ENCODE measurements at regions not wholly inside any gene's neighbourhood (a gene's known extent, or its start where the extent isn't known, plus 50 kb on each side); places are given as distances from the start of the nearest gene placed in this dataset.

DNA sequence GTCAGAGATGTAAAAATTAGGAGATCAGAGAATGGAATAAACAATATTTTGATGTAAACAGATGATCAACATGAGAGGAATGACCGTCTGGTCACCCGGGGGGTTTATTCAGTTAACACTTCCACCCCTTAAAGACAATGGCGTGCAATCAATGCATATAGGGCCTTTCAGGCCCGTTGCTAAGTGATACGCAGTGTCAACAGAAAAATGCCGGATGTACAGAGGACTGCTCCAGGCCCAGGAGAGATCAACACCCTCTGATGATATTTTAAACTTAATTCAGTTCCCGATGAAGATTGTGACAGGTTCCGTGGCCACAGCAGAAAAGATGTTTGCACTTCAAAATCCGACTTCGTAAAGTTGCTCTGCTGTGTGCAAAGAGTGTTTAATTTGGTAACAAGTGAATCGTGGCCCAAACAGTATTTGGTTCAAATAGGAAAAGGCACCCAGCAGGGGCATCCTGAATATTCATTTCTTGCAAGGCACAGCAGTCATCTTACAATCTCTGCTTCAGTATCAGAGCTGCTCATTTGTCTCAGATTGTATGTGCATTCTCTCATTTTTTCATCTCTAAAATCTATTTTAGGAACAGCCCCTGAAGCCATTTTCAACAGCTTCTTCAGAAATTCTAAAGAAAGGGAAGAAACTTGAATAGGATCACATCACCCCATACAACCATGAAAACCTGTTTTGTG is 72.6 kb downstream of the FOXB1 start:
- H3K4me1 ChIP-seq = no peaks in the 10 kb centered on the region
- no peak overlapping the region for H3K27ac ChIP-seq
- no peaks in the 10 kb centered on the region for H3K9me3 ChIP-seq
- H3K27me3 ChIP-seq = no peaks in the 10 kb centered on the region
- no peaks in the 10 kb centered on the region for H3K36me3 ChIP-seq
- no peak for DNase-seq
- TF ChIP-seq POLR2A (IDR thresholded peaks at IDR 0.05) = no peak
- TF ChIP-seq, protein P1, sequence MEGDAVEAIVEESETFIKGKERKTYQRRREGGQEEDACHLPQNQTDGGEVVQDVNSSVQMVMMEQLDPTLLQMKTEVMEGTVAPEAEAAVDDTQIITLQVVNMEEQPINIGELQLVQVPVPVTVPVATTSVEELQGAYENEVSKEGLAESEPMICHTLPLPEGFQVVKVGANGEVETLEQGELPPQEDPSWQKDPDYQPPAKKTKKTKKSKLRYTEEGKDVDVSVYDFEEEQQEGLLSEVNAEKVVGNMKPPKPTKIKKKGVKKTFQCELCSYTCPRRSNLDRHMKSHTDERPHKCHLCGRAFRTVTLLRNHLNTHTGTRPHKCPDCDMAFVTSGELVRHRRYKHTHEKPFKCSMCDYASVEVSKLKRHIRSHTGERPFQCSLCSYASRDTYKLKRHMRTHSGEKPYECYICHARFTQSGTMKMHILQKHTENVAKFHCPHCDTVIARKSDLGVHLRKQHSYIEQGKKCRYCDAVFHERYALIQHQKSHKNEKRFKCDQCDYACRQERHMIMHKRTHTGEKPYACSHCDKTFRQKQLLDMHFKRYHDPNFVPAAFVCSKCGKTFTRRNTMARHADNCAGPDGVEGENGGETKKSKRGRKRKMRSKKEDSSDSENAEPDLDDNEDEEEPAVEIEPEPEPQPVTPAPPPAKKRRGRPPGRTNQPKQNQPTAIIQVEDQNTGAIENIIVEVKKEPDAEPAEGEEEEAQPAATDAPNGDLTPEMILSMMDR (IDR thresholded peaks at IDR 0.05) = no peak
- H3K4me3 ChIP-seq = no peak overlapping the region

DNA sequence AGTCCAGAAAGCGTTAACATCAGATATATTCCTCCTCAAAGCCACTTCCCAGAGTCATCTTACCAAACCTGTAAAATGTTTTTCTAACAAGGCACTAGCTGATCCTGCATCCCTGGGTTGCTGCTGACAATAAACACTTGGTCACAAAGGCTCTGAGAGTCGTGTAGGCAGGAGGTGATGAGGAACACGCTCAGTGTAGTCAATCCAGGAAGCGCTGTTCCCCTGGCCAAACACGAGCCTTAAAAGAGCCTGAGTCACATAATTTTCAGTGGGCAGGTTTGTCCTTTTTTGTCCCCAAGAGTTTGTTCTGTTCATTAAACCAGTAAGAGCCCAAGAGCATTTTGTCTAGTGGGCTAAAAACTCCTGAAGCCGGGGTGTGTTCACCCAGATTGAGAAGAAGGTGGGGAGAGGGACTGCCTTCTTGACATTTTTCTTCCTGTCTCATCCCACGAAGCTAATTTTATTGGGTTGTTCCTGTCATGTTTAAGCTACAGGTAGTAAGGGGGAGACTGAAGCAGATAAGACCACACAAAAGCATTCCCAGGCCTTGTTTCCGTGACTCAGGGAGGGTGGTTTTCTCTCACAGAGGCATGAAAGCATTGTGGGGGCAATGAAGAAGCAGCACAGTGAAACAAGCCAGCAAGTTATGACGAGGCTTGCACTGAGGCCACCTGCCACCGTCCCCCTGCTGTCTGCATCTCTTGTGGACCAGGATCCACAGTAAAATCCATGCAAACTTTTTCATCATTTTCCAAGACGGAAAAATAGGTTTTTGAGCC is 73.7 kb downstream of the FOXB1 start:
- no peak for TF ChIP-seq POLR2A (IDR thresholded peaks at IDR 0.05)
- TF ChIP-seq, protein P1 (IDR thresholded peaks at IDR 0.05) = no peak
- Histone ChIP-seq H3K4me3 (no peak overlapping the region), H3K36me3 (no peaks in the 10 kb centered on the region), H3K27ac (no peak overlapping the region), H3K4me1 (no peaks in the 10 kb centered on the region), H3K9me3 (no peaks in the 10 kb centered on the region), H3K27me3 (no peaks in the 10 kb centered on the region)
- DNase-seq = no peak

GRCh38 chr15:60079210-60079609 is 75.1 kb downstream of the FOXB1 start:
- Histone ChIP-seq H3K36me3 (no peaks in the 10 kb centered on the region), H3K9me3 (no peaks in the 10 kb centered on the region), H3K27me3 (no peaks in the 10 kb centered on the region), H3K27ac (no peak overlapping the region), H3K4me1 (no peaks in the 10 kb centered on the region), H3K4me3 (no peak overlapping the region)
- DNase-seq = no peak
- TF ChIP-seq POLR2A (IDR thresholded peaks at IDR 0.05) = no peak
- TF ChIP-seq, protein P1 (IDR thresholded peaks at IDR 0.05) = no peak

DNA sequence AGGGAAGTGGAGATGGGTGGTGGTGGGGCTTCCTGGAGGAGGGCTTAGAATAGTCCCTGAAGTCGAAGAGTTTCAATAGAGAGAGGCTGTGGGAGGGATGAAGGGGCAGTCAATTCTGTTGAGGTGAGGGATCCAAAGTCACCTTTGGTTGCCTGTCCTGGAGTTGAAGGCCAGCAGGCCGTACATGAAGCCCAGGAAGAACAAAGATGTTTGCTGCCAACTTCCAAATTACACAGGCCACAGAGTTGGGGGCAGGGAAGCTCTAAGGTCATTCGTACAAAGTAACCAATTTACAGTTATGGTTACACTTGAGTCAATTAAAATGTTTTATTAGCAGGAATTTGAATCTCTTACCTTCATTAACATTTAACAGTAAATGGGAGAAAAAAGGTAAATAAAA is 77.9 kb downstream of the FOXB1 start:
- no peaks in the 10 kb centered on the region for H3K9me3 ChIP-seq
- no peak overlapping the region for H3K4me3 ChIP-seq
- no peaks in the 10 kb centered on the region for H3K27me3 ChIP-seq
- no peaks in the 10 kb centered on the region for H3K4me1 ChIP-seq
- no peaks in the 10 kb centered on the region for H3K36me3 ChIP-seq
- H3K27ac ChIP-seq = no peak overlapping the region
- DNase-seq = no peak
- TF ChIP-seq POLR2A (IDR thresholded peaks at IDR 0.05) = no peak
- TF ChIP-seq, protein P1 (IDR thresholded peaks at IDR 0.05) = no peak

- no peaks in the 10 kb centered on the region for H3K27me3 ChIP-seq
- H3K27ac ChIP-seq = no peak overlapping the region
- H3K36me3 ChIP-seq = no peaks in the 10 kb centered on the region
- no peaks in the 10 kb centered on the region for H3K4me1 ChIP-seq
- DNase-seq = no peak
- no peak overlapping the region for H3K4me3 ChIP-seq
- no peaks in the 10 kb centered on the region for H3K9me3 ChIP-seq
- no peak for TF ChIP-seq POLR2A (IDR thresholded peaks at IDR 0.05)
- TF ChIP-seq, protein P1 (IDR thresholded peaks at IDR 0.05) = no peak
Observed at GRCh38 chr15:60083318-60083717, 79.2 kb downstream of the FOXB1 start.
